OCI-LY1 (cell line): ENCODE measurements at regions not wholly inside any gene's neighbourhood (a gene's known extent, or its start where the extent isn't known, plus 50 kb on each side); places are given as distances from the start of the nearest gene placed in this dataset.

Experiments used
- EZH2 ChIP-seq: fragments of 200-600 bp; sonication (generic), shearing (Covaris generic); IDR thresholded peaks from 2 replicates; pipeline ENCODE4 v1.8.0; 2017; ENCODE audit warnings: borderline replicate concordance, mixed run types, mild to moderate bottlenecking, antibody characterized with exemption, low read length, moderate library complexity, mixed read lengths
- TF ChIP-seq, protein P1 (sequence below): fragments of 200-600 bp; sonication (generic), shearing (Covaris generic); IDR thresholded peaks from 2 replicates; pipeline ENCODE4 v1.5.1; 2017; ENCODE audit warnings: mild to moderate bottlenecking, antibody characterized with exemption, low read length, moderate library complexity, mixed read lengths

DNA sequence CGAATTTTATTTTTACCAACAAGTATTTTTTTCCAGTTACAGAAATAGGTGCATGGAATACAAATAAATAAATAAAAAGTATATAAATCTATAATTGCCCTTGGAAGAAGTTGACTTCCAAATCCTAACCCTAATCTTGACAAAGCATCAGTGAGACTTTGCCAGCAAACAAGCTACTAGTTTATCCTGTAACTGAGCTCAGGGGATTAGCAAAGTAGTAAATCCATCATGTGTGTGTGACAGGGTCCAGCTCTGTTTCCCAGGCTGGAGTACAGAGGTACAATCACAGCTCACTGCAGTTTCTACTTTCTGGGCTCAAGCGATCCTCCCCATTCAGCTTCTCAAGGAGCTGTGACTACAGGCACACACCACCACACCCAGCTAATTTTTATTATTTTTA is 948.0 kb upstream of the CNTNAP5 start:
- TF ChIP-seq, protein P1, sequence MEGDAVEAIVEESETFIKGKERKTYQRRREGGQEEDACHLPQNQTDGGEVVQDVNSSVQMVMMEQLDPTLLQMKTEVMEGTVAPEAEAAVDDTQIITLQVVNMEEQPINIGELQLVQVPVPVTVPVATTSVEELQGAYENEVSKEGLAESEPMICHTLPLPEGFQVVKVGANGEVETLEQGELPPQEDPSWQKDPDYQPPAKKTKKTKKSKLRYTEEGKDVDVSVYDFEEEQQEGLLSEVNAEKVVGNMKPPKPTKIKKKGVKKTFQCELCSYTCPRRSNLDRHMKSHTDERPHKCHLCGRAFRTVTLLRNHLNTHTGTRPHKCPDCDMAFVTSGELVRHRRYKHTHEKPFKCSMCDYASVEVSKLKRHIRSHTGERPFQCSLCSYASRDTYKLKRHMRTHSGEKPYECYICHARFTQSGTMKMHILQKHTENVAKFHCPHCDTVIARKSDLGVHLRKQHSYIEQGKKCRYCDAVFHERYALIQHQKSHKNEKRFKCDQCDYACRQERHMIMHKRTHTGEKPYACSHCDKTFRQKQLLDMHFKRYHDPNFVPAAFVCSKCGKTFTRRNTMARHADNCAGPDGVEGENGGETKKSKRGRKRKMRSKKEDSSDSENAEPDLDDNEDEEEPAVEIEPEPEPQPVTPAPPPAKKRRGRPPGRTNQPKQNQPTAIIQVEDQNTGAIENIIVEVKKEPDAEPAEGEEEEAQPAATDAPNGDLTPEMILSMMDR, result no peak
- TF ChIP-seq EZH2, result no peak
